BLaER1 (cell line): ENCODE measurements at regions not wholly inside any gene's neighbourhood (a gene's known extent, or its start where the extent isn't known, plus 50 kb on each side); places are given as distances from the start of the nearest gene placed in this dataset.
A peak's percentile ranks its signal among the peaks of the same experiment; 100 is the strongest.
"Not testable (repeated sequence)": the region's sequence is repeated elsewhere in the genome, so short reads cannot be mapped to it uniquely, and the experiment has no call there.

Experiments
- H3K27ac ChIP-seq: shearing (Covaris generic); formaldehyde crosslinking; 2 replicates; pipeline ENCODE4 v1.8.1; 2022
- H3K27me3 ChIP-seq: shearing (Covaris generic); formaldehyde crosslinking; 2 replicates; pipeline ENCODE4 v1.8.1; 2022
- H3K36me3 ChIP-seq: shearing (Covaris generic); formaldehyde crosslinking; 2 replicates; pipeline ENCODE4 v1.8.1; 2022
- H3K4me1 ChIP-seq: shearing (Covaris generic); formaldehyde crosslinking; 2 replicates; pipeline ENCODE4 v1.8.1; 2022
- H3K4me2 ChIP-seq: shearing (Covaris generic); formaldehyde crosslinking; 2 replicates; pipeline ENCODE4 v1.8.1; 2022
- H3K4me3 ChIP-seq: shearing (Covaris generic); formaldehyde crosslinking; 2 replicates; pipeline ENCODE4 v1.8.1; 2022
- H3K9ac ChIP-seq: shearing (Covaris generic); formaldehyde crosslinking; 2 replicates; pipeline ENCODE4 v1.8.1; 2022
- H3K9me3 ChIP-seq: shearing (Covaris generic); formaldehyde crosslinking; 2 replicates; pipeline ENCODE4 v1.8.1; 2022
- H4K20me1 ChIP-seq: shearing (Covaris generic); formaldehyde crosslinking; 2 replicates; pipeline ENCODE4 v1.8.1; 2022
- Cebpa-rat ChIP-seq: shearing (Covaris generic); IDR thresholded peaks from 2 replicates; pipeline ENCODE4 v1.8.1; 2022

DNA sequence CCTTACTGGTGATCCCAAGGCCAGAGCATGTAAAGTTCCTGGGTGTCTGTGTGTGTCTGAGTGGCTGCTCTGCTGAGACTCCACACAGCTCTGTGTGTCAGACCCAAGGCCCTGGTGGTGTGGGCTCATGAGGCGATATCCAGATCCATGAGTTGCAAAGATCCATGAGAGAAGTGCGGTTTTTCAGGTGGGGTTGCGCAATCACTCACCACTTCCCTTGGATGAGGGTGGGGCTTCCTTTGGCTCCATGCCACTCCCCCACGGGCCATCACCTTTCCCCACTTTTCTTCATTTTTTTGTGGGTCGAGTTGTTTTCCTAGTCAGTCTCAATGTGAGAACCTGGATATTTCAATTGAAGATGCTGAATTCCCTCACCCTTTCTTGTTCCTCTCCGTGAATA, 179.2 kb downstream of the PCDH11X start:
- not testable (repeated sequence) for H3K9me3 ChIP-seq, H3K4me2 ChIP-seq, H3K36me3 ChIP-seq, H3K27me3 ChIP-seq, H3K9ac ChIP-seq, H4K20me1 ChIP-seq, H3K27ac ChIP-seq, H3K4me3 ChIP-seq, H3K4me1 ChIP-seq
- TF ChIP-seq Cebpa-rat: peak; percentile 78

- H3K4me3 ChIP-seq: not testable (repeated sequence)
These were observed 211.4 kb downstream of the PCDH11X start for GRCh38 chrX:91990541-91990940.

More at GRCh38 chrX:91990541-91990940, 211.4 kb downstream of the PCDH11X start:
- H3K4me2 ChIP-seq, H3K27ac ChIP-seq, H4K20me1 ChIP-seq, H3K4me1 ChIP-seq, H3K36me3 ChIP-seq, H3K9ac ChIP-seq, H3K9me3 ChIP-seq, H3K27me3 ChIP-seq: not testable (repeated sequence)
